ENCODE measurements at regions not wholly inside any gene's neighbourhood (a gene's known extent, or its start where the extent isn't known, plus 50 kb on each side); places are given as distances from the start of the nearest gene placed in this dataset.

GRCh38 chr15:52626671-52627369 lies 52.4 kb downstream of the ATOSA start:
- no peak for DNase-seq (ENCODE audit: low read depth, low spot score)
- no peak overlapping the region for H3K4me3 ChIP-seq
- H3K4me2 ChIP-seq (ENCODE audit: control insufficient read depth, insufficient read depth) = no peak overlapping the region
- ATAC-seq = no peak
- BruUV-seq (replicated peaks) = no TSS peak
- H3K79me2 ChIP-seq (ENCODE audit: control insufficient read depth, insufficient read depth, low read length) = no peaks in the 10 kb centered on the region
- RAD21 ChIA-PET (ENCODE audit: unreplicated experiment) = no interaction called here
- SMC1A ChIA-PET (ENCODE audit: uncharacterized antibody, unreplicated experiment) = no interaction called here
- no peaks in the 10 kb centered on the region for H4K20me1 ChIP-seq (ENCODE audit: control insufficient read depth, insufficient read depth)
- CTCF ChIA-PET = no interaction called here
- TF ChIP-seq RAD21 (IDR thresholded peaks at IDR 0.05; ENCODE audit: insufficient read depth, low read depth, low read length) (no peak), FOS (IDR thresholded peaks at IDR 0.05; ENCODE audit: borderline replicate concordance, extremely low read depth, insufficient read length) (no peak), PBX3 (IDR thresholded peaks at IDR 0.05; ENCODE audit: insufficient replicate concordance, low read depth, low read length) (no peak), E4F1 (IDR thresholded peaks at IDR 0.05; ENCODE audit: borderline replicate concordance, partially characterized antibody) (no peak), MEF2A (IDR thresholded peaks at IDR 0.05; ENCODE audit: insufficient read depth, low read depth, low read length) (no peak), RFX5 (IDR thresholded peaks at IDR 0.05; ENCODE audit: low read depth, low read length) (no peak), FOXK2 (IDR thresholded peaks at IDR 0.05) (no peak), SUPT20H (IDR thresholded peaks at IDR 0.05; ENCODE audit: borderline replicate concordance, control insufficient read depth, low read depth, low read length) (no peak), RUNX3 (IDR thresholded peaks at IDR 0.05; ENCODE audit: low read length) (no peak), BCL11A (IDR thresholded peaks at IDR 0.05; ENCODE audit: low read depth, low read length) (no peak), EGR1 (IDR thresholded peaks at IDR 0.05; ENCODE audit: borderline replicate concordance in 1 of 2, low read depth in 2 of 2, low read length in 2 of 2) (no peak), NFYA (IDR thresholded peaks at IDR 0.05; ENCODE audit: borderline replicate concordance, low read depth, low read length) (no peak), PKNOX1 (IDR thresholded peaks at IDR 0.05) (no peak), PML (IDR thresholded peaks at IDR 0.05; ENCODE audit: low read length) (no peak), RB1 (IDR thresholded peaks at IDR 0.05; ENCODE audit: borderline replicate concordance) (no peak), WRNIP1 (IDR thresholded peaks at IDR 0.05; ENCODE audit: borderline replicate concordance, low read depth, low read length) (no peak)
- H3K27me3 ChIP-seq (replicated peaks in 1 of 2; ENCODE audit: control insufficient read depth in 2 of 2, insufficient read depth in 2 of 2, low read length in 1 of 2) = no peaks in the 10 kb centered on the region
- H3K27ac ChIP-seq (ENCODE audit: control insufficient read depth, insufficient read depth) = no peak overlapping the region
- in situ Hi-C loops (cut with MboI) = no loop called here
- peaks cover 0 to 8% of the 10 kb centered on the region in 2 experiments; a peak in 1 of 4 replicates for H3K36me3 ChIP-seq (ENCODE audit: control insufficient read depth in 2 of 2, insufficient read depth in 2 of 2, low read length in 1 of 2)
- no peaks in the 10 kb centered on the region for H3K4me1 ChIP-seq (ENCODE audit: control insufficient read depth, insufficient read depth, low read length)
- POLR2A ChIA-PET = no interaction called here
- no peak overlapping the region for H3K9ac ChIP-seq (ENCODE audit: control insufficient read depth, insufficient read depth, low read length)
- no peak overlapping the region for H2AFZ ChIP-seq (ENCODE audit: control insufficient read depth, low read depth, low read length)
- H3K9me3 ChIP-seq (replicated peaks; ENCODE audit: control insufficient read depth, insufficient read depth, low read length) = no peaks in the 10 kb centered on the region
- WGBS (ENCODE audit: insufficient coverage, insufficient replicate concordance, low lambda C conversion rate, missing lambda C conversion rate) = 84% methylated on average over 3 of the region's 3 CpGs
- intact Hi-C loops (cut with micrococcal nuclease; ENCODE audit: unreplicated experiment) = no loop called here
- no peak for FAIRE-seq
